NAMALWA (cell line): ENCODE measurements at regions not wholly inside any gene's neighbourhood (a gene's known extent, or its start where the extent isn't known, plus 50 kb on each side); places are given as distances from the start of the nearest gene placed in this dataset.
"Not testable (repeated sequence)": the region's sequence is repeated elsewhere in the genome, so short reads cannot be mapped to it uniquely, and the experiment has no call there.

Experiments used
- DNase-seq: peaks from one replicate; pipeline ENCODE4 v3.0.0-alpha.2; 2015; ENCODE audit warnings: low spot score

DNA sequence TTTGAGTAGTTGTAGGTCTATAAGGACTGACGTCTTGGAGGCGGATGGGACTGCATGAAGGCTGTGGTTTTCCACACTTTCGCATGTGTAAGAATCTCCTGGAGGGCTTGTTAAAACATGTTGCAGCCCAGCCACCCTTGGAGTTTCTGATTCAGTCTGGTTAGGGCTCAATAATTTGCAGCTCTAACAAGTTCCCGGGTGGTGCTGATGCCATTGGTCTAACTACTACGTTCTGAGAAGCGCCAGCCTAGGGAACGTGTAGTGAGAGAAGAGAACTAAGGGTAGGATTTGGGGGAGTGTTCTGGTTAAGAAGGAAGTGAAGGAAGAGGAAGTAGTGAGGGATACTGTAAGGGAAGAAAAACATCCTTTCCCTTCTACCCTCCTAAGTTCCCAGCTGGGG lies 138.9 kb downstream of the LARP7 start:
- no peak for DNase-seq

DNA sequence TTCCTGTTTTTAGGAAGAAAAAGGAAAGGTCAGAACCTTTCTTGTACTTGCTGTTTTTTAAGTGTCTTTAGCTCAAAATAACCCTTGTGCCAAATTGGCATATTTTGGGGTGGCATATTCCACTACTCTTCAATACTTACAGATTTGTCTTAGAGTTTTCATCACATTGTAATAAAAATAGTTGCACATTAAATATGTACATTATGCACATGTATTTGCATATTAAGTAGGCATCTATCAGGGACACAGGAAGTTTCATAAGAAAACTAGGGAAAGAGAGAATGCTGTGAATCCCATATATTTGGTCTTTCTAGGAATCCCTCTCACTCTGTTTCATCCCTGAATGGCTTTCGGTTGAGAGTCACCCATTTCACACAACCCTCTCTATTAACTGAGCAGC lies 139.6 kb downstream of the LARP7 start:
- no peak for DNase-seq

DNA sequence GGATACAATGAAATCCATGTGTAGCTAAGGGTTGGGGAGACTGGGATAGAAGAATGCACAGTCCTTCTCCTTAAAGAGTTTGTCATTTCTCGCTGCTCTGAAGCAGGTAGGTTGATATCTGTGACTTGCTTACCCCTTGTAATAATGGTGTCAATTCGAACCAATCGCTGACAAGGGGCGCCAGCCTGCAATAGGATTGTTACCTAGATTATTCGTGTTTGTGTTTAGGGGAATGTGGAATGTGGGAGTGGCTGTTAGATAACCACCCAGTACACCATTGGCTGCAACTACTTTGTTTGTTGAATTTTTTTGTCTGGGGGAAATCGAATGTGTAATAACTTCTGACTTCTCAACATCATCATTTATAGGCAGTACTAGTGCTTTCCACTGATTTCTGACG lies 141.6 kb downstream of the LARP7 start:
- no peak for DNase-seq

DNA sequence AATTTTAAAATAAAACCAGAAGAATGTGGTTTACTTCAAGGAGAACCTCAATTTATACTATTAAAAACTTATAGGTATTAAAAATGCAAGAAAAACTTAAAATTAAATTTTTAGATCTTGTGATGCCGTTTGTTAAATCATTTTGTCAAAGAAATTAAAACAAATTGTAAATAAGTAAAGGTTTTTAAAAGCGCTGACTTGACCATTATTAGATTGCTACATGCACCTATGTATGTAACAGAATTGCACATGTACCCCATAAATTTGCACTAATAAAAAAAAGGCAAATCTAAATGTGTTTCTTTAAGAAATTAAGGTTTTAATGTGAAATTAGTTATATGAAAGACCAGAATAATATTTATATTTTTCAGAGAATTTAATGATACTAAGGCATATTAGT lies 156.1 kb downstream of the LARP7 start:
- DNase-seq: no peak

DNA sequence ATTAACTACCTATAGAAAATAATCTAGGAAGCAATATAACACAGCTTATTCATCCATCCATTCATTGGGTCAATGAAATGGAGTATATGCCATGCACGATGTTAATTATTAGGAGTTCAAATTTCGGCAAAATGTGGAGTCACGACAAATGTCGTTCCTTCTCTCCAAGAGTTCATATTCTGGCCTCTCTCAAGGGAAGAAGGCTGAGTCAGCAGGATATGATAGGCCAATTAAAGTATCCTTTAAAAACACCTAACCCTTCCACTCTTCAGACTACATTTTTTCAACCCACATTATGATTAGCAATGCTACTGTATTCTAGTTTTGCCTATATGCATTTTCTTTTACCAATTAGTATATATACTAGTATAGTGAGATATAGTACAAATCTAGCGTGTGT lies 163.1 kb downstream of the LARP7 start:
- DNase-seq: no peak

DNA sequence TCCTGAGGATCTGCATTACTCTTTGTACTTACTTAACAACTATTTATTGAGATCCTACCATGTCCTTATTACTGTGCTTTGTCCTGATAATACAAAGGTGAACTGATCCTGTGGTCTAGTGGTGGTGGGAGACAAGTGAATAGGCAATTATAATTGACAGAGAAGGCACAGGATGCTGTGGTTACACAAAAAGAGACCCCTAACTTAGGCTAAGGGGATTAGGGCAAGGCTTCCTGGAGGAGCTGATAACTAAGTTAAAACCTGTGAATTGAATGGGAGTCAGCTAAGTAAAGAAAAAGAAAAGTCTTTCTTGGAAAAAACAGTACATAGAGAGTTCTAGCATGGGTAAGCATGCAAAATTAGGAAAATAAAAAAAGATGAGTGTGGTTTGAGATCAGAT lies 164.4 kb downstream of the LARP7 start:
- DNase-seq: no peak

DNA sequence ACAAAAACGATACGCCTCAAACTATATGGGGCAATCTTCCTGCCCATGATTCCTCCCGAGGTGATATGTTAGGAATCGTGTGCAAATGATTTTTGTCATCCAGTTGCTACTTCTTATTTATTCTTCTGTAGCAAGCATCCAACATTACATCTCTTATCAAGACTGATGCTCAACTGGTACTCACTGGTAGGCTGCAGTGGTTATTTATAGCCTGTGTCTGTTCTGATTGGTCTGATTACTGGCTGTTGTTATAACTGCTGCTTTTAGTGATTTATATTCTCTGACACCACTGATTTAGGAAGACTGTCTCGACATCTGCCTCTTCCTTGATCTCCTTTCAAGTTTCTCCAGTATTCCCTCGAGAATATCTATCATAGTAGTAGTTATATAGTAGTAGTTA lies 165.8 kb downstream of the LARP7 start:
- no peak for DNase-seq

DNA sequence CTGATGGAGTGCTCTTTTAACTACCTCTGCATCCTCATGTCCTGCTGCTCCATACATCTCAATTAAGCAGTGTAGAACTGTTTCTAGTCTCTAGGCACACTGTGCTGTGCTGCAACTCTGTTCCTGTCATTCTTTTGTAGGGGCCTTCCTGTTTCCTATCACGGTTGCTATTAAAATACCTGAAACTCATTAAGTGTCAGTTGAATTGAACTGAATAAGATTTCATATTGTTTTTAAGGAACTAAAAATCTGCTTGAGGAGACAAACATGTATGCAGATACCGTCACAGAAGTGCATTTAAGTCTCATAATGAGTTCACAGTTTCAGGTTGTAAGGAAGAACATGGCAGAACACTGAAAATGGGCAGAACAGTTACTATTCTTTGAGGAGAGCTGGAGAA lies 170.1 kb downstream of the LARP7 start:
- no peak for DNase-seq

DNA sequence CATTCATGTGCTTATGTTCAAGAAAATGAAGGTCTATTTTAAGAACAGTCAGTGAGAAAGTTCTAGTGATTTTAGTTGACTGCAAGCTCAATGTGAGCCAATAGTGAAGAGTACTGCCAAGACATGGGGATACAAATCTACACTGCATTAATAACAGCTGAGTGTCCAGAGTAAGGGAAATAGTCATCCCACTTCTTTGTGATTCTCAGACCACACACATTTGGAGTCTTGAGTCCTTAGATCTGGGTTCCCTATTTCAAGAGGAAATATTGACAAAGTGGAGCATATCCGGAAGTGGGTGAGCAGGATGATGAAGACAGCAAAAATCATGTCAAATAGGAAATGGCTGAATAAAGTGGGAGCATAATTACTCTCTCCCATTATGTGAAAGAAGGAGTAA lies 171.1 kb downstream of the LARP7 start:
- DNase-seq: no peak

DNA sequence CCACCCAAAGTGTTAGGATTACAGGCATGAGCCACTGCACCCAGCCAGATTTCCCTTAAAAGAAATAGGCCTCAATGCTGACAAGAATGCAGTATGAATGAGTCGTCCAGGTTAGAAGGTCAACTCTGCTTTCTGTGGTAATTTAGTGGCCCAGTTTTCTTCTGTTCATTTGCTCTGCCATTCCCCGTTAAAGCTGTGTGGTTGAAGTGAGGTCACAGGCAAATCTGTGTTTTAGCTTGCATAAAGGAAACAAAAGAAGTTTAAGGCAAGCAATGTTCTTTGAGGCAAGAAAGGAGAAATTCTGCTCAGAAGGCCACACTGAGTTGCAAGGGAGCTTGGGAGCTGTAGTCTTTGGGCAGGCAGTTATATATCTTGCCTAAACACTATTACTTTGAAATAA lies 176.8 kb downstream of the LARP7 start:
- no peak for DNase-seq

DNA sequence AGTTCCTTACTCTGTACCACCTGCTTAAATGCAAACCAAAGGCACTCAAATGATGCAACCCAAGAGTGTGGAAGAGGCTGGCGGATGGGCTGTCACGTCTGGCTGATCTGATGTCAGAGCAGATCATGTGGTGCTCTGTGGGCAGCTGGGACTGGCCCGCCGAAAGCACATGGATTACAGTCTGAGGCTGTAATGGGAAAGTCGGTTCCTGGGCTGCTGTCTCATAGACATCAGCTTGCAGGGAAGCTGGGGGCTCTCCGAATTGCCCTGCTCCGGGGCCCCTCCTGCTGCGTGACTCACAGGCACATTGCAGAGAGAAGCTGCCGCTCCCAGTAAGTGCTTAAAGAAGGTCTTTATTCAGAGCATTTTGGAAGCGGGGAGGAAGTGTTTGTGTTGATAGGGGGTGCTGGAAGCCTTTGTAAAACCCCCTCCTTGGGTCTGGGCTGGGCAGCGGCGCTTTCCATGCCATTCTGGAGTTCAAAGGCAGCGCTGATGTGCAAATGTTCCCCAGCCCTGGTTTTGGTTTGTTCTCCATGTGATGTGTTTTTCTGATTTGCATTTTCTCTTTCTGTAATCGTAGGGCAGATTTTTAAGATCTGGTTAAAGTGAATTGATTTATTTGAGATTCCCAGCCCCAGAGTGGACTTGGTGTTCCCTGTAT lies 181.1 kb downstream of the LARP7 start:
- DNase-seq: peak; percentile 95

DNA sequence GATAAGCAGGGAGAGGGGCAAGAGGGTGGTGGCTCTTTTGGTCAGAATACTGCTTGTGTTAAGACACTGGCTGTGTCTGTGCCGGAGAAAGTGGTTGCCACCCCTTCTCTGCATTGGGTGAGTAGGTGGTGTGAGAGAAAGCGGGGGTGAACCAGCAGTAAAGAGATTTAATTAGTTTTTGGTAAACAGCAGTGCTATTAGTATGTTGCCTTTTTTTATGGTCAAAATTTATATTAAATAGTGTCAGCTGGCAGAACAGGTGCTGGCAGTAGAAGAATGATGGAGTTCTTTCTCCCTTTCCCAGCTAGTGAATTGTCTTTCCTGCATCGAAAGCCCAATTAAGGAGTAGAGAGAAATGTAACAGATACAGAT lies 181.6 kb downstream of the LARP7 start:
- DNase-seq: peak; percentile 65

DNA sequence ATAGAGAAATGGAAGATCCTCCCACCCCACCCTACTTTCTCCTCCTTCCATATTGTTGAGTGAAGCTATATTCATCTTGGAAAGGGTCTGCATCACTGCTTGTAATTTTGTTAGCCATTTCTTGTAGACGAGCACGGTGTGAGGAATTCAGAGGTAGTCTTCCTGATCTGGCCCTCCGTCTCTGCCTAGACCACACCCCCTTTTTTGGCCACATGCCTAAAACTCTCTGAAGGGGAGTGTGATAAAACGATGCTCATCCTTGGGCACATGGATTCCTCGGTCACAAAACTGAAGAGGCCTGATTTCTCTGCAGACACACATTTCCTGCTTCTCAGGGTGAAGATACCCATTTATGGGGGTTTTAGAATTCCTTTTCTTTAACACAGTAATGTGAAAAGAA lies 182.8 kb downstream of the LARP7 start:
- no peak for DNase-seq

DNA sequence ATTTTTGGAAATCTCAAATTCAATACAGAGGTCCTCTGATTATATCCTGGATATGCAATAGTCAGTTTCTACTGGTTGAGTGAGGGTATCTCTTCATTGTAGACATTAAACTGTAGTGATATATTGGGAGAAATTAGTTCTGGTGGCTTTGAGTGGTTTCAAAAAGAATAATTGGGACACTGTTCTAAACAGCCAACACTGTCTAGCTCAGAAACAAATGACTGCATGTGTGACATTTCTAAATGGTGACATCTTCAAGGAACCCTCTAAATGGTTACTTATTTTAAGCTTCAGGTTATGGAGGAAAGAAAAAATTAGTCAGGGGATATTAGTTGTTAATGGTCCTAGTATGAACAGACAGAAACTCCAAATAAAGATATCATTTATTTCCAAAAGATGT lies 186.2 kb downstream of the LARP7 start:
- DNase-seq: no peak

DNA sequence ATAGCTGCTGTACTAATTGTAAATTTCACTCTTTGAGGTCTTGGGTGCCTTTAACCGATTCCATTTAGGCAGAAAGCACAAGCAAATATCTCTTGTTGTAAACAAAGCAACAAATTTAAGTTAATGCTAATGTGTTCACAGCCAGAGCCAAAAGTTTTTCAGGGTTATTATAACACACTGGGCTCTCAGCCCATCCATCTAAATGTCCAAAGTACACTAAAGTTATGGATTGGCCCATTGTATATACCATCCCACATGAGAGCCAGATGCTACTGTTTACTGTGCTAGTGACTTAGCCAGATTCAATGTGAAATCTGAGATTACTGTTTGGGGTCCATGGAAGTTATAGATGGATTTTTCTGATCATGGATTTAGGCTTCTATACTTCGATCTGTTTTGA lies 186.7 kb downstream of the LARP7 start:
- no peak for DNase-seq

DNA sequence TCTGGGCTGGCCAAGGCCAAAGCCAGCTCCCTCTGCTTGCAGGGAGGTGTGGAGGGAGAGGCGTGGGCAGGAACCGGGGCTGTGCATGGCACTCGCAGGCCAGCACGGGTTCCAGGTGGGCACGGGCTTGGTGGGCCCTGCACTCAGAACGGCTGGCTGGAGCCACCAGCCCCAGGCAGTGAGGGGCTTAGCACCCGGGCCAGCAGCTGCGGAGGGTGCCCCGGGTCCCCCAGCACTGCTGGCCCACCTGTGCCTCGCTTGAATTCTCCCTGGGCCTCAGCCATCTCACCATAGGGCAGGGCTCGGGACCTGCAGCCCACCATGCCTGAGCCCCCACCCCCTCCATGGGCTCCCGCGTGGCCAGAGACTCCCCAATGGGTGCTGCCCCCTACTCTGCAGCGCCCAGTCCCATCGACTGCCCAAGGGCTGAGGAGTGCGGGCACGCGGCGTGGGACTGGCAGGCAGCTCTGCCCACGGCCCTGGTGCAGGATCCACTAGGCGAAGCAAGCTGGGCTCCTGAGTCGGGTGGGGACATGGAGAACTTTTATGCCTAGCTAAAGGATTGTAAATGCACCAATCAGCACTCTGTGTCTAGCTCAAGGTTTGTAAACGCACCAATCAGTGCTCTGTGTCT lies 193.9 kb downstream of the LARP7 start:
- DNase-seq: no peak

DNA sequence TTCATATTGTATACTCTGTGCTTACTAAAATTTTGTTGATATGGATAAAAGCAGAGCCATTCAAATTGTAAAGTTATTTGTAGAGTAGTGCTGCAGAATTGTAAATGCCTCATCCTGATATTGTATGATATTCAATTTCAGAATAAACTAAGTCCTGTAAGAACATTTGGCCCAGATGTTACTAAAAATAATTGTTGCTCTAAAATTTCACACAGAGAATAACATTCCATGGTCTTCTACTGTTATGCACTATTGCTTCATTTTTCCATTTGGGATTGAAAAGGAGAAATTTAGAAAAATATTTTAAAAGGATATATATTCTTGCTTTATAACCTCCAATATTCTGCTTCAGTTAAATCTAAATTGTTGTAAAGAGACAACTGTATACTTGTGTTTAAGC lies 195.6 kb downstream of the LARP7 start:
- no peak for DNase-seq

DNA sequence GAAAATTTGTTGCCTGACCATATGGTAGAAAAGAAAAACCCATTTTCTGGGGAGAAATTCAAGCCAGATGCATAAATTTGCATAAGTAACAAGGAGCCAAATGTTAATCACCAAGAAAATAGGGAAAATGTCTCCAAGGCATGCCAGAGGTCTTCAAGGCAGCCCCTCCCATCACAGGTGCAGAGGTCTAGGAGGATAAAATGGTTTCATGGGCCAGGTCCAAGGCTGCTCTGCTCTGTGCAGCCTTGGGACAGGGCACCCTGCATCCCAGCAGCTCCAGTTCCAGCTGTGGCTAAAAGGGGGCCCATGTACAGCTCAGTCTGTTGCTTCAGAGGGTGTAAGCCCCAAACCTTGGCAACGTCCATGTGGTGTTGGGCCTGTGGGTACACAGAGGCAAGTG lies 200.0 kb downstream of the LARP7 start:
- DNase-seq: no peak

DNA sequence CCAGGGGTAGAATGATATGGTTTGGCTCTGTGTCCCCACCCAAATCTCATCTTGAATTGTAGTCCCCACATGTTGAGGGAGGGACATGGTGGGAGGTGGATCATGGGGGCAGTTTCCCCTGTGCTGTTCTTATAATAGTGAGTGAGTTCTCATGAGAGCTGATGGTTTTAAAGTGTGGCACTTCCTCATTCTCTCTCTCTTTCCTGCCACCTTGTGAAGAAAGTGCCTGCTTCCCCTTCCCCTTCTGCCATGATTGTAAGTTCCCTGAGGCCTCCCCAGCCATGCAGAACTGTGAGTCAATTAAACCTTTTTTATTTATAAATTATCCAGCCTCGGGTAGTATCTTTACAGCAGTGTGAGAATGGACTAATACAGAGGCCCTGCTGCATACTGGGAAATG lies 201.1 kb downstream of the LARP7 start:
- DNase-seq: not testable (repeated sequence)

DNA sequence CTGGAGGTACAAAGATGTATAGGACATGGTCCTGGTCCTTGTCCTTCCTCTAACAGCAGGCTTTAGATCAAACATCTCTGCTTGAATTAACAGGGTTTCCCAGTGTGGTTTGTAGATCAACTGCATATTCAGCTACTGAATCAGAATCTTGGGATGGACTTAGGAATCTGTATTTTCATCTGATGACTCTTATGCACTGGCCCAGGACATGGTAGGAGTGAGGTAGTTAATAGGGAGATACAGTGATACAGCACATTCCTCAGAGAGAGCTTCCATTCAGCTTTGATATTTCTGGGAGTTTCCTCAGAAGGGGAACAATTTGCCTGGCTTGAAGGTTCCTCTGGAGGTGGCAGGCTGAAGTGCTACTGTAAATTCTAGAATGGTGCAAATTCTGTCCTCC lies 203.1 kb downstream of the LARP7 start:
- DNase-seq: no peak

DNA sequence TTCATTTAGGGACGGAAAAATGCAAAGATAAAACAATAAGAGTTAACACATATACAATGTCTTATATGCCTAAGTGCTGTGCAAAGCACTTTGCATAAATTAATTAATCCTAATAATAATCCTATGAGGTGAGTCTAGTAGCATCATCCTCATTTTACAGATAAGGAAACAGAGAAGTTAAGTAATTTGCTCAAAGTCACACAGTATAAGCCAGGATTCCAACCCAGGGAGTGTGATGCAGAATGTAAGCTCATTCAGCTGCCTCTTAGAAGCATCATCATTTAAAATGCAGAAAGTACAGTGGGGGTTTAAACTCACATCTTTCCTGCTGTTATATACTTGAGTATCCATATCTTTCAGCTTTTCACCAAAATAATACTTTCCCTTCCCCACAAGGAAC lies 203.7 kb downstream of the LARP7 start:
- no peak for DNase-seq

DNA sequence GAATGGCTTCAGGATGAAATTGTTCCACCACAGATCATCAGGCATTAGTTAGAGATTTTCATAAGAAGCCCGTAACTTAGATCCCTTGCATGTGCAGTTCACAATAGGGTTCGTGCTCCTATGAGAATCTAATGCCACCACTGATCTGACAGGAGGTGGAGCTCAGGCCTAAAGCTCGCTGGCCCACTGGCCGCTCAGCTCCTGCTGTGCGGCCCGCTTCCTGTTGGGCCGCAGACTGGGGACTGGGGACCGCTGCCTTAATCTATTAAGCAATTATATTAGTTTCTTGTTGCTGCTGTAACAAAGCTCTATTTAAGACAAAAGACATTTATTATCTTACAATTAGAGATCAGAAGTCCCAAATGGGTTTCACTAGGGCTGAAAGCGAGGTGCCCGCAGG lies 205.6 kb downstream of the LARP7 start:
- DNase-seq: no peak

DNA sequence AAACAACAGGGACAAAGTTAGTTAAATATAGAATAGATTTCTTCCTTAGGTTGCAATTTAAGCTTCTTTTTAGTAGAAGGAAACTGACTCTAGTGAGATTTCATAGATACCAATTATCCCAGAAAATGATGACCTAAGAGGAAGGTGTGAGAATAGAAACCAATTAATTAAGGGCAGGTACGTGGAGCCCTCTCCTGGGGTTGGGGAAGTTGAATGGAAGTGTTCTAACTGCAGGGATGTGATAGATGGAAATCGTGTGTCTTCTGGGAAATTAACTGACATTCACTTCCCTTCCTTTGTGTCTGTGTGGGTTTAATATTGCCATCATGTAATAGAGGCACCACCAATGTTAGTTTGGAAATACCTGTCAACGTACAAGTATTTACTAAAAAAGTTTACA lies 204.1 kb upstream of the ANK2 start:
- no peak for DNase-seq

DNA sequence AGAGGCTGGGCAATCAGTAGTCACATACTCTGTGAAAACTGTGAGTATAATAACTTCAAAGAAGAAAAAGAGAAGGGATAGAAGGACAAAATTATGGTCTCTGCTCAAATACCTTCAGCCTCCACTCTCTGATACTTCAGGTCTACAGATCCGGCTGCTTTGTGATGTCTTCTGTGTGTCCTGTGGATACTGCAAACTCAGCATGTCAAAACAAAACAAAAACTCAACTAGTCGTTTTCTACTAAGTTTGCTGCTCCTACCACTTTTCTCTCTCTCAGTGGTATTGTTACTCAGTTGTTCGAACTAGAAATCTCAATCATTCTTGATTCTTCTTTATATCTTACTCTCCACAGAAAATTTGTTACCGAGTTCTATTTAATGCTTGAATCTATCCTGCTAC lies 202.4 kb upstream of the ANK2 start:
- no peak for DNase-seq

DNA sequence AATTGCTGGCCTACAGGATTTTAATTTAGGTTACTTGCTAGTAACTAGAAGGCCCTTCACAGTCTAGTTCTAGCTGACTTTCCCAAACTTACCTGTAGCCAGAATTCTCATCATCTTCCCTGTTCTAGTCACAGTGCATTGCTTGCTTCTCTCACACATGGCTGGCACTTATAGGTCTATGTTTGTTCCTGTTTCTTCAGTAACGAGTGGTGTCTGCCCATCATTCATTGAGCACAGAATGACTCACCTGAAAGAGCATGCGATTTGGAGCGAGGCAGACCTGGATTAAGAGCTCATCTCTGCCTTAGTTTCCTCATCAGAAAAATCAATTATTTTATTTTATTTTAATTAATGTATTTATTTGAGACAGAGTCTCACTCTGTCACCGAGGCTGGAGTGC lies 201.7 kb upstream of the ANK2 start:
- no peak for DNase-seq
